Stimulated activated CD4-positive, alpha-beta T cell treated with anti-CD3 and anti-CD28 coated beads, Interleukin-4, amount 100 ng/mL, for 4 hours (primary cell): ENCODE measurements at regions not wholly inside any gene's neighbourhood (a gene's known extent, or its start where the extent isn't known, plus 50 kb on each side); places are given as distances from the start of the nearest gene placed in this dataset.

Experiments
- DNase-seq, 2 experiments: peaks; one replicate each; pipeline ENCODE4 v3.0.0-alpha.2; 2020

DNA sequence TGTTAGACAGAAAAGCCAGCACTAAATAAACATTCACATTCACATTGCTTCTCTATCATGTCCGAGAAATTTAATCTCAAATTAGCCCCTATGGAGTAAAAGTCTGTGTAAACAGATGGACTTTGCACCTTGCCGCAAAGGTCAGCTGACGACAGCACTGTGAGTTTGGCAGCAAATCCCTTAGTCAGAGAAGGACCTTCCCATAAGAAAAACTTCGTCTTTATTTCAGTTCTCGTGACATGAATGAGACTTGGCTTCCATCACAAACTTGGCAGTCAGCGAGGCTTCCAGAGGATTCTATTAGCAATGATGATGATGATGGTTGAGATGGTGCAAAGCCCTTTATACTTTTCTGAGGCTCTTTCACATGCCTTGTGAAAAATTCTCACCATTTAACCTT is 133.7 kb upstream of the IFNGR1 start:
- DNase-seq: no peak

DNA sequence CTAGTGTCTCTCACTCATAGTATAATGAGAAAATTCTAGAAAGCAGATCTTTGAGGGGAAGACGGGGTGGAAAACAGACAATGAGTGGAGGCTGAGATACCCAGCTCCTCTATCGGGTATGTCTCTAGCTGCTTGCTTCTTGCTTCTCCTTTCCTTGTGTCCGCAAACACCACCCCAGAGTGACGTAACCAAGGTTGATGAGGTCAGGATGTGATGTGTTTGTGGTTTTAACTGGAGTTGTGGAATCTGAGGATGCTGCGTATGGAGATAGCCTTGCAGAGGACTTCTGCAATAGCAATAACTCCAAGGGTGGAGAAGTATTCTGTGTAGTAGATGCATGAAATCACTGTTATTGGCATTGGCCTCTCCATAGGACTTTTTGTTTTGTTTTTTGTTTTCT is 132.7 kb upstream of the IFNGR1 start:
- no peak for DNase-seq

DNA sequence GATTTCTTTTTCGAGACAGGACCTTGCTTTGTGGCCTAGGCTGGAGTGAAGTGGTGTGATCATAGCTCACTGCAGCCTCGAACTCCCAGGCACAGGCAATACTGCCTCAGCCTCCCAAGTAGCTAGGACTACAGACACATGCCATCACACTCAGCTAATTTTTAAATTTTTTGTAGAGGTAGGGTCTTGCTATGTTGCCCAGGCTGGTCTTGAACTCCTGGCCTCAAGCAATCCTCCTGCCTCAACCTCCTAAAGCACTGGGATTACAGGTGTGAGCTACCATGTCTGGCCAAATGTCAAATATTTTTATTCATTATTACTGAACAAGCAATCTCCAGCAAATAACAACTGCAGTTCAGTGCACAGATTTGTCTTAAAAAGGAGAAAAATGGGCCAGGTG is 131.7 kb upstream of the IFNGR1 start:
- DNase-seq: no peak

DNA sequence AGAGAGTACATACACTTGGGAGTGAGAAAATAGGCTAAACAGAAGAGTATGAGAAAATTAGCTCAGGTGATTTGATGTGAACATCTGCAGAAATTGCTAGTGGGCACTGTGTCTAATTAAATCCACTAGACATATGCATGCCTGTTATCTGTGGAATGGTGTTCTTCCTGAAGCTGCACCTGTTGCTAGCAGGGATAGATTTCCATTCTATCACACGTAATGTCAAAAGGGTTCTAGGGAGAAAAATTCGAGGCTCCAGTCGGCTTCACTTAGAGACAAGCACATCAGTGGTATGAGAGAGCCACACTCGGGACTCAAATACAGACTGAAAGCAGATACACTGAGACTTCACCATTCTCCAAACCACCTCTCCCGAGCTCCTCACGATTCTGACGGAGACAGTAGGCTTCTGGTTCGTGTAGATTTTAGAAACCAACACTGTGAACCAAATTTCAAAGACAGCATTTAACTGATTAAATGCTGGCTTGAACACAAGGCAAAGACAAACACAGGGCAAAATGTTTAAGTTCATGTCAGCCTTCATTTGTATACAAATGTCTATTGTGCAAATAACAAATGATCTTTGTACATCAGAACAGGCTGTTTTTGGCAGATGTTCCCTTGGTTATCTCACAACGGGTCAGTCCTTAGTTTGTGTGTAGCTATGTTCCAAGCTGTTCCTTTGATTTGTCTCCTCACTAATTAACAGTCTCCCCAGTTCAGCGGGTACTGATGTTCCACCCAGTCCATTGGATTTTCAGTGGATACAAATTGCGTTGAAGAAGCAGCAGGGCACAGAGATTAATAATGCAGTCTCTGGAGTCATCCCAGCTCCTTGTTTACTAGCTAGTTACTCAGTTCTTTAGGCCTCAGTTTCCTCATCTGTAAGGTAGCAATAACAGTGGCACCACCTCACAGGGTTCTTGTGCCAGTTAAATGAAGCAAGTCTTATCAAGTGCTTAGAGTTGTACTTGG is 131.0 kb upstream of the IFNGR1 start:
- no peak for DNase-seq

DNA sequence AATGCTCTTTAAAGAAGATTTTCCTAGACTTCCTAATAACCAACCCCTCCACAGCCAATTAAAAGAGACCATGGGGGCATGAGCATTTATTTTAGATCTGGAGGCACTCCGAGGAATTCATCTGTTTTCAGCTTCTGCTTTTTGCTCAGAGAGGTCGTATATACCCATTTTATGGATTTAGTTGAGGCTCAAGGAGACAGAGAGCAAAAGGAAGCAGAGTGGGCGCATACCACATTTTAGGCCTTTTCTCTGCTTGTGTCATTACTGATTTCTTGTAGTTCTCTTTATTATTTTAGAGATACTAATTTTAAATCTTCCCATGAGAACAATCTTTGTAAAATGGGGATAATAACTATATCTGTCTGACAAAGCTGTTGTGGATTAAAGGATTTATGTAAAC is 129.6 kb upstream of the IFNGR1 start:
- no peak for DNase-seq

DNA sequence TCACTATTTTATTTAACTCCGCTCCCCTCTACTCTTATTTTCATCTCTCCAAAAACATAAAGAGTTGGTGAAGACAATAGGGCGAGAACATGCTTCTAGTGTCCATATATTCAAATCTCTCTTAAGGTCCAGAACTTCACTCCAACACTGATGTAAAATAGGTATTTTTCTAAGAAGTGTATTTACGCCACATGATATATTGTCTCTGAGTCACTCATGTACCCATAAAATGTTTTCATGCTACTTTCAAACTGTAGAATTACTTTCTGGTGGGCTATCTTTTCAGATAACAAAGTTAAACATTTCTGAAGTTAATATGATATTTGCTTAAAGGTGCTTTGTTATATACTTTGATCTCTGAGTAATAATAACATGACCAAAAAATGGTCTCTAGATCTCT is 124.1 kb upstream of the IFNGR1 start:
- no peak for DNase-seq

DNA sequence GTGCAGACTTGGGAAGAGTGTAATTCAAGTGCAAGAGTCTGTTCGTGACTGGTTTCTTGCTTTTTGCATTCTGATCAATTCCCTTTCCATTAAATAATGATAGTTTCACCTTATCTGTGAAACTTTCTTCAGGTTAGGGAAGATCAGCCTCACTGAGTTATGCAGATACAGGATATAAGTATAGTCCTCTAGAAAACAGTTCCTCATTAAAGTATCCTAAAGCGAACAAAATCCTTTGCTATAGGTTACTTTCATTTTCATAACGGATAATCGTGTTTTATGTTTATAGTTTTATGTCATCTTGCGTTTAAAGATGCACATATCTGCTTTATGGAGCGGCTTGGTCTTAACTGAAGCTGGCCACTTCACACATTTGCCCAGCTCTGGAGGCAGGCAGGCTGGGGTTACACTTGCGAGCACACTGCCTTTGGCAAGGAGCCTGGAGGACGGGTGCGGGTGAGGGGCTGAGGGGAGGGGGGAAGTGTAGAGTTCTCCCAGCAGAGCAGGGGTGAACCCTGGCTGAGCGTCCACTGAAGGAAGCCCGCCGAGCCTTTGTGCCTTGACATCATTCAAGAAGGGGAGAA is 123.5 kb upstream of the IFNGR1 start:
- no peak for DNase-seq

DNA sequence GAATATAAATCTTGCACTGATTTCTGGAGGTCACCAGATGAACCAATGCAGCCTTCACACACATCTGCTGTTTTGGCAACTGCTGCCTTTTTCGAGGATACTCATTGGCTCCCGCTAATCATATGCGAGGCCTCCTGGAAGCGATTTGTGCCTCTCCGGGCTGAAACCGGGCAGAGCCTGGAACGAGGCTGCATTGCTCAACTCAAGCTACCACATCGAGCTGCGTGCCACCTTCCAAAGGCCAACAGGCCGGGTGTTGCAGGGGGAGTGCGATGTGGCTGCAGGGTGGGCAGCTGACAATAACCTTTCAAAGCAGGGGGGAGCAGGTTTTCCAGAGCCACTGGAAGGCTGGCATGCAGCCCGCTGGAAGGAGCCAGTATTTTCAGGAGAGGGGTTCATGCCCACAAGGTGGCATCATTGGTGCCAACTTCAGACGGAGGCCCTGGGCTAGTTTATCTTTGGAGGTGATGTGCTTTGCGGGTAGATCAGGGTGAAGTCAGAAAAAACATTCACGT is 122.6 kb upstream of the IFNGR1 start:
- DNase-seq: peak; percentile 24 to 41

DNA sequence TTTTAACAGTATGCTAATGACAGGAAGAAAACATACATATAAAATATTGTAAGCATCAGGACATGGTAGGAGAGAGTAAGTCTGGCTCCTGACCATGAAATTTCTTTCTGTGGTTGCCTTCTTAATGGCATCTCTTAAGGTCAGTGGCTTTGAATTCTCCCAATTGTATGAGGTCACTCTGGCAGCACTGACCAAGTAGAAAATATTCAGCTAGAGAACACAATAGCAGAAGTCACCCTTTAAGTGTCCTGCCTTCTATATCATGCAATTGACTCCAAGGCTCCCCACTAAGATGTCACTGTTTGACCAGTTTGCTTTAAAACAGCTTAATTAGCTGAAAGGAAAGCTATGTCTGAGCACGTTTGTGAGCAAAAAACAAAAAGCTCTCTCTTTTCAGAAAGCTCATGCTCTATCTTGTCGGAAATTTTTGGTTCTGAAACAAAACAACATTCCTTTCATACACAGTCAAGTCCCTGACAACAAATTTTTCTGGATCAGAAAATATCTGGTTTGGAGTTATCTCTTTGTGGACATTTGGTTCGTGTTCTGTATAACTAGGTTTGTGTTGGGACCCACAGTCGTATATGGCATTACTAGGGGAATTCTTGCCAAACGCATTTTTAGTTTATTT is 120.9 kb upstream of the IFNGR1 start:
- DNase-seq: no peak

DNA sequence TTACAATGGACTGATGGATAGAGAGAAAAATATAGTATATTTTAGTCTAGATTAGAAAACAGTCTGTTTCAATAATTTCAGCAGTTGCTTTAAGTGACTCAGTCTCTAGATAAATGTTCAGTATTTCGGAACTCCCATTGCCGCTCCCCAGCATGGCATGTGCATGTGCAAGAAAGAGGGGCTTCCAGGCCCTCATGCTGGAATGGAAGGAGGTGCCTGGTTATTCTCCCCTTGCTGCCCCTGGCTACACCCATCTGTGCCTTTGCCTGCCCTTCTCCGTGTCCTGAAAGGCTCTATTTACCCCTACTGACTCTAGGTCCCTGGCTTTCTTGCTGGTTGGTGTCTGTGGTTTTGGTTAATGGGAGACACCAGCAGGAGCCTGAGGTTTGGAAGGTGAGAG is 115.7 kb upstream of the IFNGR1 start:
- no peak for DNase-seq

DNA sequence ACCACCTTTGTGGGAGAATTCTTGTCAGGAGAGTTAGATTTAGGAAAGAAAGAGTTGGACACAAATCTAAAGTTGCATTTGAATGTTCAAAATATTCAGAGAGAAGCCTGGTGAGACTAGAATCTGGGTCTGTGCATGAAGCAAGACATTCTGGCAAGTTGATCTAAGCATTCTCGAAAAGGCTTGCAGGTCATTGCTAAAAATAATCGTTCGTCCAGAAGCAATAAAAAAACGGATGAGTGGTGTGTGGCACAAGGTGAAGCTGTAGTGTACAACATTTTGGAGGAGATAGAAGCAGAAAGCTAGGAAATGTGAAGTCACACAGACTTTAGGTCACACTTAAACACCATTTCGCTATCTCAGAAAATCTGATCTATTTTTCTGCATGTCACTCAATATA is 114.9 kb upstream of the IFNGR1 start:
- no peak for DNase-seq

DNA sequence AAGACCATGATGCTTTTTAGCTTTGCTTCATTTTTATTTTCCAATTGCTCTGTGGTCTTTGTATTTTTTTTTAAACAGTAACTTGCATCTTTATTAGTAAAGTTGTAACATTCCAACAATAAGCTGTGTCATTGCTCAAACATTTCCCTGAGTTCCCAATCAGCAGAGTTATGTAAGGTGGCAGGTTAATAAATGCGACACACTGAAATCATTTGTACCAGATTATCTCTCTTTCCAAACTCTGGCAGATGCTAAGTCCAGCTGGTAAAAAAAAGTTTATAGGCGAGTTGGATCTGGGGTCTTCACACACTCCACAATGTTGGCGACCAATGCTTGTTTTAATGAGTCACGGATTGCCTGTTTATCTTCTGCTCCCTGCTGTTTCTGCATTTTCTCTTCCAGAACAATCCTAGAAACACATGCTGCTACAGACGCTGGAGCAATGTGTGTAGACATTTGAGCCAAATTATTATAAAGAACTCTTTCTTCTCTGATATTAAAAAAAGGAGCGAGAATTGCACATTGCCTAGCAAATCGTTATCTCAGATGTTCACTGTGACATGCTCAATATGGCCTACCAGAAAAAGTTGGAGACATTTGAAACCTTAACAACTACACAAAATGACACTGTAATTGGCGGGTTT is 113.6 kb upstream of the IFNGR1 start:
- DNase-seq: no peak

DNA sequence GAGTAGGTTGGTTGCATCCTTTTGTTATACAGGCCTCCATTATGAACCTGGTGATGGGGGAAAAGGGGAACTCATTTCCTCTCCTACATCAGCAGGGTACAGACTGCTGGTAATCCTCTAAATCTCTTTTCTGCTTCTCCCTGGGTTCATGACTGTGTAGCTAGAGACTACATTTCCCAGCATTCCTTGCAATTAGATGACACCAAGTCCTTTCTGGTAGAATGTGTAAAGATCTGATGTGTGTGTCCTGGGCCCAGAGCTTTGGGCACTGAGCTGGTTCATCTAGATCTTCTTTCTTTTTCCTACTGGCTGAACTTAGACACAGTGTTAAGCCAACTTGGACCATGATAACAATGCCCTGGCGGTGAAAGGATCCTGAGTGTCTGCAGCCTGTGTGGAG is 104.7 kb upstream of the IFNGR1 start:
- DNase-seq: no peak

DNA sequence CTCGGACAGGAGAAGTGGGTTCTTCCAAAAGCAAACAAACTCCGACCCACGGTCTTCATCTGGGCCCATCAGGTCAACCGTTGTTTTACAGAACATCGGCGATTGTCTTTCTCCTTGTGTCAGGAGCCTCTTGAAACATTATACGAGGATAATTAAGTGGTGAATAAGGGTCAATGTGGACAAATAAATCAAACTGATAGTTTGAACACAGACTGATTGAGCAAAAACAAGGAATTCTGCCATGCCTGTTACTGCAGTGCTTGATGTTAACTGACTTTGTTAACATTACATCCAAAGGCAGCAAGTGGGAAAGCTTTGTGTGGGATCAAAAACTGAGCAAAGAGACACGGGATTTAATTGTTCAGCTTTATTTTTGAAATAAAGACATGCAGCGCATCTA is 101.1 kb upstream of the IFNGR1 start:
- no peak for DNase-seq

DNA sequence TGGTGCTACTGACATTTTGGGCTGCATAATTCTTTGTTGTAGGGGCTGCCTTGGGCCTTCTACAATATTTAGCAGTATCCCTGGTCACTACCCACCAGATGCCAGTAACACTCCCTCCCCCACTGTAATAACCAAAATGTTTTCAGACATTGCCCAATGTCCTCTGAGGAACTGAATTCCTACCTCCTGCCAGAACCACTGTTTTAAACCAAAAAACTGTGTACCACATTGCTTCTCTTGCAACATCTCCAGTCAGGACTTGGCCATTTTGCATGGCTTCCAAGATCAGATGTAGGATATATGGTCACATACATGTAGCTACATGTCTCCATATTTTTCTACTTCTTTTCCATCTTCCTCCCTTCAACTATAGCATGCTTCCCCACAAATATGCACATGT is 97.4 kb upstream of the IFNGR1 start:
- DNase-seq: no peak

DNA sequence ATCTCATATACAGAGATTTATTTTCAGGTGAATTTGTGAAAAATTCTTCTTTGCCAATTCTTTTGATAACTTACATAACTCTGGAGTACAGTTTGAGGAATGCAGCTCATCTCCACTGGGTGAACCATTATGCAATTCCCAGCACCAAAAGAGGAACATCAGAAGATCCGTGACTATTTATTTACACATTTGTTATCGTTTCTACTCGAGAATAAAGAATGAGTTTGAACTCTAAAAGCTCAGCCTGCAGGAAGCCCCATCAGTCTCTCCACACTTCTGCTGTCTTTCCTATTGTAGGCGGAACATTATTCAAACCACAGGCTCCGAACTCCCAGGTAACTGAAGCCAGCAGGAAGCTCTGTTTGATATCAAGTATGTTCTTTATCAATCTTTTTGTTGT is 95.9 kb upstream of the IFNGR1 start:
- no peak for DNase-seq

DNA sequence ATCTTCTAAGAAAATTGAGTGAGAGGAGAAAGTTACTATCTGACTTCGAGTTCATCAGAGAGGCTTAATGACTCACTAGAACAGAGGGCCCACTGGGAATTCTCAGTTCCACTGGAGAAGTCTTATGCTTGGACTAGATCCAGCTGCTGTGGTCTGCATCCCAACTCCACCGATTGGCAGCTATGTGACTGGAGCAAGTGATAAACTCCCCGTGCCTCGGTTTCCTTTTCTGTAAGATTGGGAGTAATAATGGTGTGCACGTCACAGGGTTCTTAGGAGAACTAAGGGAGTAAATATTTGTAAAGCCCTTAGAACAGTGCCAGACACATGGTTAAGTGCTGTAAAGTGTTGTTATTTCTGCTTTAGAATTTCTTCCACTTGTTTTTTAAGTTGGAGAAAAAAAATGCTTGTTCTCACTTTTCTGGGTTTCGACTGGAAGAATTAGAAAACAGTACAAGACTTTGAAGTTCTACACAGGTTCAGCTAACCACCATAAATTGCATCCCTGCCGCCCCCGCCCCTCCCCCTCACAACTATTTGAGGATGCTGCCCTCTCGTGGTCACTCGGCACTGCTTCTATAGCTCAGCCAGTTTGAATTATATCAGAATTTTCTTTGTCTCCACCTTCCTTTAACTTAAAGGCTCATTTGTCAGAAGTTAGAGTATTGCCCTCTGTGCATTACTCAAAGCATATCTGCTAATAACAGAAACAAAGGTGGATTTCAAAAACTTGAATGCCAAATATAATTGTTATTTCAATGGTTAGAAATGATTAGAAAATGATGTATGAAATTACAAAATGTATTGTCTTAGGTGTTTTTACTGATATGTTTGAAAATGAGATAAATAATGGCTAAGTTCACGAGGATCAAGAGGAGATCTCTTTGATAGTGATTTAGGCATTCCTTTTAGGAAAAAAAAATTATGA is 95.0 kb upstream of the IFNGR1 start:
- DNase-seq: peak; percentile 62 to 68

DNA sequence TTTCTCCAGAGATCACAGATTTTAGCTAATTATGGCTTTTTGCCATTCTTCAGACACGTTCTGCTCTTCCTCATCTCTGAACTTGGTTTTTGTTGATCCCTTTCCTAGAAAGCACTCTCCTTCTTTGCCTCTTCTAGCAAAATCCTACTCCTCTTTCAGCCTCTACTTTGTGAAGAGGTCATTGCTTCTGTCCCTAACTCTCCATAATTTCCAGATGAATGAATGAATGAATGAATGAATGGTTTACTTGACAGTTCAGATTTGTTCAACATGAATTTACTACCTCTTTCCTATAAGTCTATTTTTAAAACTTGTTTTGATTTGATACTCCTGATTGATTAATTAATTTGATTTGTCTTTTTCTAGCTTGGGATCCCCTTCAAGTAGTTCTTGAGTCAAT is 94.0 kb upstream of the IFNGR1 start:
- no peak for DNase-seq

DNA sequence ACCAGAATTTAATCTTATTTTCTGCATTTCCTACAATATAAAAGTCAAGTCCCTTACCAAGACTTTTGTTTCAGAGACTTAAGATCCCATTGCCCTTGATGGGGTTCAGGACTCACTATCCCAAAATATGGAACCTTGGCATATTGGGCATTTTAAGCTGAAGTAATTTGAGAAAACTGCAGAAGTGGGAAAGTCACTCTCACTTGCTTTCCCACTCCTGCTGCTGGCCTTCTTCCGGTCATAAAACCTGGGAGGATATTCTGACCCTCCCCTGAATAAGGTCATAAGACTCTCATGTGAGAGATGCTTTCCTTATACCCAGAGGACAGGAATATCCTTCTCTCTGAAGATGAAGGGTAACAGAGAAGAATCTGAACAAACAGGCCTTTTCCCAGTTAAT is 92.8 kb upstream of the IFNGR1 start:
- DNase-seq: no peak

DNA sequence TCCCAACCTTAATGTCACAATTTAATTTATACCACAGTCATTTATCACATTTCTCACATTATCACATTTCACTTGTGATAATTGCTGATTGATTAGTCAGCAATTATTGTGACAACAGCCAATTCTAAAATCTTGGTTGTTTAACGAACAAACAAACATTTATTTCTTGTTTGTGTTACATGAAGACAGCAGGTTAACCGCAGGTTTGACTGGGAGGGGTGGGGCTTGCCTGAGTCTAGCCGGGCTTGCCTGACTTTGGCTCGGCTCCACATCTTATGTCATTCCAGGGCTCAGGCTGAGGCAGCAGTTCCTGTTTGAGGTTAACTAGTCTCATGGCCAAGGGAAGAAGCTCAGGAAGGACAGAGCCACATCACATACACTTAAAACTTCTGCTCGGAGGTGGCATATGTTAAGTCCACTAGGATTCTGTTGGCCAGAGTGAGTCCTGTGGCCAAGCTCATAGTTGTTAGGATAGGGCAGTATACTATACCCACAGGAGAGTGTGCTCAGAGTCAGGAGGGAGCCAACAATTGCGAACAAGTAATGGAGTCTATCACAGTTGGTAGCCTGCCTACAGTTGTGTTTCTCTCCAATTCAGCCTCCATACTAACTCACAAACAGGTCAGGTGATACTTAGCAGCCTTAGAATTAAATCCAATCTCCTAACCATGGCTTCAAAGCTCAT is 90.0 kb upstream of the IFNGR1 start:
- DNase-seq: no peak

DNA sequence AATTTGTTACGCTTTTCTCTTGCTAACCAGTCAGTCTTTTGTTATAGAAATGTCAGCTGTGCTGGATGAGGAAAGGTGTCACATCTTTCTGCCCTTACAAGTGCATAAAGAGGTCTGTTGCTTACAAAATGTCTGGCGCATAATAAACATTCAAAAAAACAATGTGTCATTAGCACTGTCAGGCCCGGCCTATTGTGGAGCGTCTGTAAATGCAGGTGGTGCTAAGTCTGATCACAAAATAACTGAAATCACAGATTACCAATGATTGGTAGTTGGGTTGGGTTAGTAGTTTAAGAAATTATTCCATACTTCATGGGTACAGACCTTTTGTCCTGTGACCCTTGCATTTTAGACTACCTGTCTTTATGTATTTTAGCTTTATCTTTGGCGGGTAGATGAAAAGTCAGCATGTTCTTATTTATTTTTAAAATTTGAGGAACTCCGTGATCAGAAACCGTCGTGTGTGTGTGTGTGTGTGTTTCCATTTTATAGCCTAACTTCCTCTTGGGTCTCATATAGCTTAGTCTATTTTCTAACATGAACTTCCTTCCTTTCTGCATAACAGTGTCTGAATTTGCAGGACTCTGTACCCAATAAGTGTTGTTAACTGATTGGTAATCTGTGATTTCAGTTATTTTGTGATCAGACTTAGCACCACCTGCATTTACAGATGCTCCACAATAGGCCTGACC is 88.1 kb upstream of the IFNGR1 start:
- DNase-seq: no peak
